Caco-2 (cell line): ENCODE measurements at regions not wholly inside any gene's neighbourhood (a gene's known extent, or its start where the extent isn't known, plus 50 kb on each side); places are given as distances from the start of the nearest gene placed in this dataset.
"Not testable (repeated sequence)": the region's sequence is repeated elsewhere in the genome, so short reads cannot be mapped to it uniquely, and the experiment has no call there.

Experiments used
- BruUV-seq: library from RNA; stranded (reverse); fragments of 400-500 nt; replicated peaks from 2 replicates; lab custom pipeline; 2021; lab: Mats Ljungman, UMichigan
- CTCF ChIA-PET: fragments of 300-600 bp; sonication (Branson Sonifier 250); formaldehyde crosslinking; loops from one replicate; lab custom pipeline; 2022; ENCODE audit warnings: antibody characterized with exemption; lab: Charles Lee
- POLR2A ChIA-PET: fragments of 300-600 bp; sonication (Branson Sonifier 250); formaldehyde crosslinking; loops from one replicate; lab custom pipeline; 2022; ENCODE audit warnings: antibody characterized with exemption; lab: Charles Lee
- DNase-seq, 2 experiments: peaks; one replicate each; pipeline versions ENCODE4 v3.0.0 to v3.0.0-alpha.2; 2020 to 2022
- H3K27me3 ChIP-seq: replicated peaks from 2 replicates; pipeline ENCODE4 v1.6.0; 2011; ENCODE audit warnings: low read length; ENCODE audit not compliant: control insufficient read depth, insufficient read depth
- H3K36me3 ChIP-seq: 2 replicates; pipeline ENCODE4 v1.5.1; 2011; ENCODE audit warnings: low read length; ENCODE audit not compliant: control insufficient read depth, insufficient read depth
- H3K4me1 ChIP-seq: fragments of 250-450 bp; sonication (Bioruptor Pico); 2 replicates; pipeline ENCODE4 v1.5.1; 2020; ENCODE audit warnings: mild to moderate bottlenecking
- H3K4me3 ChIP-seq: 2 replicates; pipeline ENCODE4 v1.5.1; 2011; ENCODE audit warnings: low read depth, mild to moderate bottlenecking, control low read depth, low read length
- H3K9me3 ChIP-seq: fragments of 250-450 bp; sonication (Bioruptor Pico); 2 replicates; pipeline ENCODE4 v1.5.1; 2020; ENCODE audit warnings: mild to moderate bottlenecking, moderate library complexity
- H3K27ac Mint-ChIP-seq: one replicate; pipeline ENCODE4 v1.8.0; 2022; ENCODE audit warnings: mixed read lengths; ENCODE audit not compliant: unreplicated experiment
- H3K27me3 Mint-ChIP-seq: one replicate; pipeline ENCODE4 v1.8.0; 2022; ENCODE audit warnings: mixed read lengths; ENCODE audit not compliant: insufficient read depth, unreplicated experiment
- H3K36me3 Mint-ChIP-seq: one replicate; pipeline ENCODE4 v1.8.0; 2022; ENCODE audit warnings: mild to moderate bottlenecking, mixed read lengths; ENCODE audit not compliant: insufficient read depth, unreplicated experiment
- H3K4me1 Mint-ChIP-seq: one replicate; pipeline ENCODE4 v1.8.0; 2022; ENCODE audit warnings: low read depth, mixed read lengths; ENCODE audit not compliant: unreplicated experiment
- H3K4me3 Mint-ChIP-seq: one replicate; pipeline ENCODE4 v1.8.0; 2022; ENCODE audit warnings: mild to moderate bottlenecking, moderate library complexity, mixed read lengths; ENCODE audit not compliant: unreplicated experiment
- H3K9me3 Mint-ChIP-seq: one replicate; pipeline ENCODE4 v1.8.0; 2022; ENCODE audit warnings: mixed read lengths; ENCODE audit not compliant: unreplicated experiment
- intact Hi-C: fragments of 100-400 bp; cut with micrococcal nuclease; formaldehyde crosslinking; loops from one replicate; pipeline ENCODE4 v1.10.0; 2022; ENCODE audit not compliant: unreplicated experiment
- TF ChIP-seq, protein P1 (sequence below), 2 experiments: fragments of 200-600 bp in 1 of 2; IDR thresholded peaks; 1 replicate in 1 of 2; 2 replicates in 1 of 2; pipeline versions ENCODE4 v1.5.1 to v1.8.0; 2011 to 2022; ENCODE audit warnings: antibody characterized with exemption in 1 of 2, control low read depth in 1 of 2, inconsistent platforms in 1 of 2, low read depth in 1 of 2, low read length in 1 of 2, mild to moderate bottlenecking in 1 of 2, moderate library complexity in 1 of 2; ENCODE audit not compliant: insufficient read depth in 1 of 2, severe bottlenecking in 1 of 2, unreplicated experiment in 1 of 2

- no peak overlapping the region for H3K27ac Mint-ChIP-seq
- POLR2A ChIA-PET, result no interaction called here
- CTCF ChIA-PET, result no interaction called here
These were observed 501.6 kb upstream of the SMIM31 start for GRCh38 chr4:164252286-164252685.

DNA sequence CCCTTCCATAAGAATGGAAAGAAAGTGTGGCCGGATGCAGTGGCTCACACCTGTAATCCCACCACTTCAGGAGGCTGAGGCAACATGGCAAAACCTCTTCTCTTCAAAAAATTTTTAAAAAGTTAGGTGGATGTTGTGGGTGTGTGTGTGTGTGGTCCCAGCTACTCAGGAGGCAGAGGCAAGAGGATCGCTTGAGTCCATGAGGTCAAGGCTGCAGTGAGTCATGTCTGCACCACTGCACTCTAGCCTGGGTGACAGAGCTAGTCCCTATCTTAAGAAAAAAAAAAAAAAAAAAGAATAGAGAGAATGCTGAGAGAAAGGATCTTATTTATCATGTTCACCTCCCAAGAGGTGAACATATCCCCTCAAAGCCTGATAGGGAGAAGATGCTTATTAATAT lies 492.1 kb upstream of the SMIM31 start:
- no TSS peak for BruUV-seq
- Histone ChIP-seq H3K9me3 (no peaks in the 10 kb centered on the region), H3K4me3 (no peak overlapping the region), H3K27me3 (no peaks in the 10 kb centered on the region), H3K4me1 (no peaks in the 10 kb centered on the region), H3K36me3 (no peaks in the 10 kb centered on the region)
- intact Hi-C loops, result no loop called here
- ChIA-PET POLR2A (no interaction called here), CTCF (no interaction called here)
- Mint-ChIP-seq H3K9me3 (no peaks in the 10 kb centered on the region), H3K27me3 (no peaks in the 10 kb centered on the region), H3K4me1 (no peaks in the 10 kb centered on the region), H3K4me3 (no peak overlapping the region), H3K27ac (no peak overlapping the region), H3K36me3 (no peaks in the 10 kb centered on the region)
- TF ChIP-seq, protein P1, sequence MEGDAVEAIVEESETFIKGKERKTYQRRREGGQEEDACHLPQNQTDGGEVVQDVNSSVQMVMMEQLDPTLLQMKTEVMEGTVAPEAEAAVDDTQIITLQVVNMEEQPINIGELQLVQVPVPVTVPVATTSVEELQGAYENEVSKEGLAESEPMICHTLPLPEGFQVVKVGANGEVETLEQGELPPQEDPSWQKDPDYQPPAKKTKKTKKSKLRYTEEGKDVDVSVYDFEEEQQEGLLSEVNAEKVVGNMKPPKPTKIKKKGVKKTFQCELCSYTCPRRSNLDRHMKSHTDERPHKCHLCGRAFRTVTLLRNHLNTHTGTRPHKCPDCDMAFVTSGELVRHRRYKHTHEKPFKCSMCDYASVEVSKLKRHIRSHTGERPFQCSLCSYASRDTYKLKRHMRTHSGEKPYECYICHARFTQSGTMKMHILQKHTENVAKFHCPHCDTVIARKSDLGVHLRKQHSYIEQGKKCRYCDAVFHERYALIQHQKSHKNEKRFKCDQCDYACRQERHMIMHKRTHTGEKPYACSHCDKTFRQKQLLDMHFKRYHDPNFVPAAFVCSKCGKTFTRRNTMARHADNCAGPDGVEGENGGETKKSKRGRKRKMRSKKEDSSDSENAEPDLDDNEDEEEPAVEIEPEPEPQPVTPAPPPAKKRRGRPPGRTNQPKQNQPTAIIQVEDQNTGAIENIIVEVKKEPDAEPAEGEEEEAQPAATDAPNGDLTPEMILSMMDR (IDR thresholded peaks at IDR 0.05; ENCODE audit: insufficient read depth in 1 of 2, low read depth in 1 of 2, low read length in 1 of 2, severe bottlenecking in 1 of 2, unreplicated experiment in 1 of 2), result no peak
- no peak for DNase-seq

More at GRCh38 chr4:164252286-164252685, 501.6 kb upstream of the SMIM31 start:
- no peak overlapping the region for H3K4me3 ChIP-seq
- H3K27me3 Mint-ChIP-seq, result peaks cover 3% of the 10 kb centered on the region
- TF ChIP-seq, protein P1 (IDR thresholded peaks at IDR 0.05; ENCODE audit: insufficient read depth in 1 of 2, low read depth in 1 of 2, low read length in 1 of 2, severe bottlenecking in 1 of 2, unreplicated experiment in 1 of 2), result no peak
- H3K4me1 Mint-ChIP-seq, result no peaks in the 10 kb centered on the region
- BruUV-seq, result no TSS peak
- no peaks in the 10 kb centered on the region for H3K27me3 ChIP-seq
- no peaks in the 10 kb centered on the region for H3K36me3 Mint-ChIP-seq
- no peaks in the 10 kb centered on the region for H3K4me1 ChIP-seq
- no peaks in the 10 kb centered on the region for H3K36me3 ChIP-seq
- H3K4me3 Mint-ChIP-seq, result no peak overlapping the region
- DNase-seq, result no peak
- intact Hi-C loops, result no loop called here
- H3K9me3 ChIP-seq, result no peaks in the 10 kb centered on the region
- H3K9me3 Mint-ChIP-seq, result no peaks in the 10 kb centered on the region

- BruUV-seq, H3K4me1 ChIP-seq, H3K36me3 Mint-ChIP-seq, H3K9me3 Mint-ChIP-seq, H3K27me3 Mint-ChIP-seq, H3K36me3 ChIP-seq, H3K4me1 Mint-ChIP-seq, H3K27ac Mint-ChIP-seq, CTCF ChIA-PET, DNase-seq, intact Hi-C loops, POLR2A ChIA-PET, H3K4me3 ChIP-seq, H3K4me3 Mint-ChIP-seq, H3K27me3 ChIP-seq, H3K9me3 ChIP-seq: not testable (repeated sequence)
These were observed 491.4 kb upstream of the SMIM31 start for GRCh38 chr4:164262508-164262907.

- intact Hi-C loops, CTCF ChIA-PET, H3K9me3 Mint-ChIP-seq: not testable (repeated sequence)
These were observed 476.5 kb upstream of the SMIM31 start for GRCh38 chr4:164277414-164277813.

More at GRCh38 chr4:164277414-164277813, 476.5 kb upstream of the SMIM31 start:
- H3K9me3 ChIP-seq, H3K36me3 ChIP-seq, DNase-seq, H3K36me3 Mint-ChIP-seq, POLR2A ChIA-PET, H3K4me1 Mint-ChIP-seq, H3K27me3 ChIP-seq, H3K4me3 Mint-ChIP-seq, H3K27me3 Mint-ChIP-seq, H3K4me3 ChIP-seq, BruUV-seq, H3K4me1 ChIP-seq: not testable (repeated sequence)
- peak overlapping the region; percentile 3 for H3K27ac Mint-ChIP-seq
